ENCODE measurements at regions not wholly inside any gene's neighbourhood (a gene's known extent, or its start where the extent isn't known, plus 50 kb on each side); places are given as distances from the start of the nearest gene placed in this dataset.

DNA sequence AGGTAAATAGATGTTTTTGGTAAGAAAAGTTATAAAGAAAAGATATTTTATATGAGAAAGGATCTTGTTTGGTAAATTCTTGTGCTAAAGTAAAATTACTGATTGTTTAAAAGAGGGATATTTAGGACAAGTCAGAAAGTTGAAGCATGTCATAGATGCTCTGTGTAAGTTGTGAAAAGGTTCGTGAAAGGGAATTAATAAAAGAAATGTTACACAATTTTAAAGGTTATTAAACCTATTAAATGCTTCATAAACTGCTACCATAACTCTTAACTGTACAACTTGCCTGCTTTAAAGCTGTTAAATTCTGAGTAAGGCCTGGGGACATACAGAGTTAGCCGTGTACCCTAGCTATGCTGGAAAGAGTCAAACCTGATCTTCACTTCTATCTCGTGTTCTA is 634.1 kb downstream of the ACTR3B start:
- Histone ChIP-seq H3K9me3 (ENCODE audit: low read depth) (no peaks in the 10 kb centered on the region), H3K9ac (no peak overlapping the region), H3K4me2 (ENCODE audit: unreplicated experiment) (no peak overlapping the region), H3K27ac (no peak overlapping the region), H3F3A (ENCODE audit: insufficient read depth) (no peaks in the 10 kb centered on the region), H3K36me3 (ENCODE audit: low read depth) (no peaks in the 10 kb centered on the region), H3K4me1 (ENCODE audit: insufficient read depth) (no peaks in the 10 kb centered on the region), H4K20me1 (ENCODE audit: insufficient read depth) (no peaks in the 10 kb centered on the region), H3K27me3 (replicated peaks; ENCODE audit: insufficient read depth) (no peaks in the 10 kb centered on the region), H3K9me2 (ENCODE audit: insufficient read depth) (no peaks in the 10 kb centered on the region), H2AFZ (no peak overlapping the region), H3K79me2 (ENCODE audit: insufficient read depth) (no peaks in the 10 kb centered on the region), H3K4me3 (no peak overlapping the region)
- TF ChIP-seq EZH2 (IDR thresholded peaks at IDR 0.05; ENCODE audit: insufficient read depth, poor library complexity, severe bottlenecking) (no peak), EZH2phosphoT487 (IDR thresholded peaks at IDR 0.05; ENCODE audit: insufficient read depth, low read depth) (no peak)
- 22 to 24% methylated on average over 3 of the region's 3 CpGs for WGBS, 2 experiments (ENCODE audit: low coverage in 1 of 2, low lambda C conversion rate in 2 of 2, missing lambda C conversion rate in 2 of 2)
- in situ Hi-C loops (cut with MboI): no loop called here
- DNase-seq: no peak

- H3K36me3 ChIP-seq (ENCODE audit: low read depth): no peaks in the 10 kb centered on the region
- H3K4me2 ChIP-seq (ENCODE audit: unreplicated experiment): no peak overlapping the region
- H3K4me1 ChIP-seq (ENCODE audit: insufficient read depth): no peaks in the 10 kb centered on the region
- H3K79me2 ChIP-seq (ENCODE audit: insufficient read depth): no peaks in the 10 kb centered on the region
- H3F3A ChIP-seq (ENCODE audit: insufficient read depth): no peaks in the 10 kb centered on the region
- no peaks in the 10 kb centered on the region for H4K20me1 ChIP-seq (ENCODE audit: insufficient read depth)
- H3K9ac ChIP-seq: no peak overlapping the region
- H3K9me3 ChIP-seq (ENCODE audit: low read depth): no peaks in the 10 kb centered on the region
- H2AFZ ChIP-seq: no peak overlapping the region
- no peak overlapping the region for H3K27ac ChIP-seq
- H3K4me3 ChIP-seq: no peak overlapping the region
- TF ChIP-seq EZH2 (IDR thresholded peaks at IDR 0.05; ENCODE audit: insufficient read depth, poor library complexity, severe bottlenecking): no peak
- TF ChIP-seq EZH2phosphoT487 (IDR thresholded peaks at IDR 0.05; ENCODE audit: insufficient read depth, low read depth): no peak
- 22% methylated on average over 2 of the region's 2 CpGs for WGBS, 2 experiments (ENCODE audit: low coverage in 1 of 2, low lambda C conversion rate in 2 of 2, missing lambda C conversion rate in 2 of 2)
- in situ Hi-C loops (cut with MboI): no loop called here
- H3K27me3 ChIP-seq (replicated peaks; ENCODE audit: insufficient read depth): no peaks in the 10 kb centered on the region
- no peaks in the 10 kb centered on the region for H3K9me2 ChIP-seq (ENCODE audit: insufficient read depth)
- no peak for DNase-seq
These were observed 636.9 kb downstream of the ACTR3B start for GRCh38 chr7:153396475-153396874.

- no peak overlapping the region for H3K9ac ChIP-seq
- H3K4me3 ChIP-seq: no peak overlapping the region
- TF ChIP-seq EZH2phosphoT487 (IDR thresholded peaks at IDR 0.05; ENCODE audit: insufficient read depth, low read depth): no peak
- no peak for TF ChIP-seq EZH2 (IDR thresholded peaks at IDR 0.05; ENCODE audit: insufficient read depth, poor library complexity, severe bottlenecking)
- H3K9me3 ChIP-seq (ENCODE audit: low read depth): no peaks in the 10 kb centered on the region
- H3F3A ChIP-seq (ENCODE audit: insufficient read depth): no peaks in the 10 kb centered on the region
- DNase-seq: no peak
- no peaks in the 10 kb centered on the region for H3K4me1 ChIP-seq (ENCODE audit: insufficient read depth)
- H3K9me2 ChIP-seq (ENCODE audit: insufficient read depth): no peaks in the 10 kb centered on the region
- in situ Hi-C loops (cut with MboI): no loop called here
- no peak overlapping the region for H3K27ac ChIP-seq
- H3K79me2 ChIP-seq (ENCODE audit: insufficient read depth): no peaks in the 10 kb centered on the region
- no peak overlapping the region for H2AFZ ChIP-seq
- H3K27me3 ChIP-seq (replicated peaks; ENCODE audit: insufficient read depth): no peaks in the 10 kb centered on the region
- H4K20me1 ChIP-seq (ENCODE audit: insufficient read depth): no peaks in the 10 kb centered on the region
- 12% methylated on average over 4 of the region's 4 CpGs for WGBS, 2 experiments (ENCODE audit: low coverage in 1 of 2, low lambda C conversion rate in 2 of 2, missing lambda C conversion rate in 2 of 2)
- H3K4me2 ChIP-seq (ENCODE audit: unreplicated experiment): no peak overlapping the region
- H3K36me3 ChIP-seq (ENCODE audit: low read depth): no peaks in the 10 kb centered on the region
These were observed 637.9 kb downstream of the ACTR3B start for GRCh38 chr7:153397459-153397858.

DNA sequence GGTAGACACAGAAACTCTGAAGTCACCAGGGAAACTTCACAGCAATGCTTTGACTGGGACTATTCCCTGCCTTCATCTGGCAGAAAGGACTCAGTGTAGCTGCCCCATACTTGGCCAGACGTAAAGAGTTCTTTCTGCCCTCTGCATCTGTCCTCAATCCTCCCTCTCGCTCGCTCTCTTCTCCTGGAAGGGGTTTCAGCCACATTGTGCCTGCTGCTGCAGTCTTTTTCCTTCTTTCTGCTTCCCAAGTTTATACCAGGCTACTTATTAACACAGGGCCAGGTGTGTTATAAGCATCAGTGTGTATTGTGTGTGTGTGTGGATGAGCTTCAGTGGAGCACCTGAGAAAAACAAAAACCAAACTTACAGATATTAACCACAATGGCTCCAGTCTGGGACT is 638.4 kb downstream of the ACTR3B start:
- TF ChIP-seq EZH2 (IDR thresholded peaks at IDR 0.05; ENCODE audit: insufficient read depth, poor library complexity, severe bottlenecking) (no peak), EZH2phosphoT487 (IDR thresholded peaks at IDR 0.05; ENCODE audit: insufficient read depth, low read depth) (no peak)
- 26 to 29% methylated on average over 3 of the region's 3 CpGs for WGBS, 2 experiments (ENCODE audit: low coverage in 1 of 2, low lambda C conversion rate in 2 of 2, missing lambda C conversion rate in 2 of 2)
- no peak for DNase-seq
- in situ Hi-C loops (cut with MboI): no loop called here
- no peaks in the 10 kb centered on the region for H3K9me3 ChIP-seq (ENCODE audit: low read depth)
- H3K9ac ChIP-seq: no peak overlapping the region
- H2AFZ ChIP-seq: no peak overlapping the region
- H3K27ac ChIP-seq: no peak overlapping the region
- no peaks in the 10 kb centered on the region for H3K36me3 ChIP-seq (ENCODE audit: low read depth)
- no peak overlapping the region for H3K4me2 ChIP-seq (ENCODE audit: unreplicated experiment)
- H4K20me1 ChIP-seq (ENCODE audit: insufficient read depth): no peaks in the 10 kb centered on the region
- H3K4me1 ChIP-seq (ENCODE audit: insufficient read depth): no peaks in the 10 kb centered on the region
- no peaks in the 10 kb centered on the region for H3K27me3 ChIP-seq (replicated peaks; ENCODE audit: insufficient read depth)
- no peaks in the 10 kb centered on the region for H3K9me2 ChIP-seq (ENCODE audit: insufficient read depth)
- no peaks in the 10 kb centered on the region for H3F3A ChIP-seq (ENCODE audit: insufficient read depth)
- H3K4me3 ChIP-seq: no peak overlapping the region
- no peaks in the 10 kb centered on the region for H3K79me2 ChIP-seq (ENCODE audit: insufficient read depth)

DNA sequence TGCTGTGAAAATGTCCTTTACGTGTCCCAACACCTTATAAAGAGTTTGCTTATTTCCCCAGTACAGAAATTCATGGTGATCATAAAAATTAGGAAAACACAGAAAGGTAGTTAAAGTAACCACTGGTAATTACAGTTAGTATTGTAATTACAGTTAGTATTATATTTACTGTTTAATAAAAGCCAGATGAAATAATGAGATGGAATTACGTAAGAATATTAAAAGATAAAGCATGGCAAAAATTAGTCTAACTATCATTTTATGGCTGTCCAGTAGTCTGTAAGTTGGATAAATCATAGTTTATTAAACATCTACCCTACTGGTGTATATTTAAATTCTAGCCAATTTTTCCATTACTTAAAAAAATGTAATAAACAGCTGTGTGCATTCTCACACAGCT is 638.8 kb downstream of the ACTR3B start:
- WGBS, 2 experiments (ENCODE audit: low coverage in 1 of 2, low lambda C conversion rate in 2 of 2, missing lambda C conversion rate in 2 of 2): 7 to 8% methylated on average over 2 of the region's 2 CpGs
- Histone ChIP-seq H3K4me2 (ENCODE audit: unreplicated experiment) (no peak overlapping the region), H3K27me3 (replicated peaks; ENCODE audit: insufficient read depth) (no peaks in the 10 kb centered on the region), H3K9ac (no peak overlapping the region), H3K79me2 (ENCODE audit: insufficient read depth) (no peaks in the 10 kb centered on the region), H4K20me1 (ENCODE audit: insufficient read depth) (no peaks in the 10 kb centered on the region), H3K4me3 (no peak overlapping the region), H3K27ac (no peak overlapping the region), H2AFZ (no peak overlapping the region), H3K9me2 (ENCODE audit: insufficient read depth) (no peaks in the 10 kb centered on the region), H3F3A (ENCODE audit: insufficient read depth) (no peaks in the 10 kb centered on the region), H3K36me3 (ENCODE audit: low read depth) (no peaks in the 10 kb centered on the region), H3K9me3 (ENCODE audit: low read depth) (no peaks in the 10 kb centered on the region), H3K4me1 (ENCODE audit: insufficient read depth) (no peaks in the 10 kb centered on the region)
- in situ Hi-C loops (cut with MboI): no loop called here
- TF ChIP-seq EZH2phosphoT487 (IDR thresholded peaks at IDR 0.05; ENCODE audit: insufficient read depth, low read depth) (no peak), EZH2 (IDR thresholded peaks at IDR 0.05; ENCODE audit: insufficient read depth, poor library complexity, severe bottlenecking) (no peak)
- no peak for DNase-seq
